Lung (tissue), 12 donors: ENCODE measurements at regions not wholly inside any gene's neighbourhood (a gene's known extent, or its start where the extent isn't known, plus 50 kb on each side); places are given as distances from the start of the nearest gene placed in this dataset. TPM values are rescaled to one million over a fixed set of nuclear protein-coding genes. Genes with fewer than 3 reads are reported as not detected.

Experiments used
- ATAC-seq: fragments of 200-7000 bp; cut with Tn5 transposase; one replicate; pipeline ENCODE4 v1.9.1; 2020; ENCODE audit warnings: moderate number of reproducible peaks; ENCODE audit not compliant: insufficient read depth, low FRiP score
- DNase-seq, 3 donors: peaks; one replicate each; pipeline ENCODE4 v3.0.0-alpha.2; 2013 to 2017
- H3K27ac ChIP-seq, 2 donors: one replicate each; pipeline ENCODE4 v1.5.1; 2013; ENCODE audit warnings: mild to moderate bottlenecking in 2 of 2, moderate library complexity in 2 of 2, control low read depth in 1 of 2, inconsistent platforms in 1 of 2, low read depth in 1 of 2, low read length in 1 of 2
- H3K27me3 ChIP-seq, 3 donors: one replicate each; pipeline ENCODE4 v1.5.1; 2013; ENCODE audit warnings: low read length in 2 of 3; ENCODE audit not compliant: control insufficient read depth in 3 of 3, insufficient read depth in 3 of 3
- H3K36me3 ChIP-seq, 4 donors: one replicate each; pipeline ENCODE4 v1.5.1; 2013; ENCODE audit warnings: low read length in 4 of 4, mild to moderate bottlenecking in 1 of 4, moderate library complexity in 1 of 4; ENCODE audit not compliant: control insufficient read depth in 4 of 4, insufficient read depth in 4 of 4
- H3K4me1 ChIP-seq, 5 donors: one replicate each; pipeline ENCODE4 v1.5.1; 2013; ENCODE audit warnings: low read length in 5 of 5, mild to moderate bottlenecking in 2 of 5, moderate library complexity in 1 of 5; ENCODE audit not compliant: control insufficient read depth in 5 of 5, insufficient read depth in 5 of 5
- H3K4me3 ChIP-seq: one replicate; pipeline ENCODE4 v1.5.1; 2013; ENCODE audit warnings: mild to moderate bottlenecking, control low read depth, moderate library complexity
- H3K9ac ChIP-seq, 2 donors: one replicate each; pipeline ENCODE4 v1.5.1; 2013; ENCODE audit warnings: low read length in 2 of 2, control low read depth in 1 of 2; ENCODE audit not compliant: insufficient read depth in 1 of 2
- H3K9me3 ChIP-seq, 4 donors: one replicate each; pipeline ENCODE4 v1.5.1; 2013; ENCODE audit warnings: low read length in 3 of 4, mild to moderate bottlenecking in 1 of 4, moderate library complexity in 1 of 4; ENCODE audit not compliant: control insufficient read depth in 4 of 4, insufficient read depth in 3 of 4
- WGBS, 2 donors: extraction: QIAGEN DNeasy Blood & Tissue Kit; methylation state at CpG; one replicate each; pipeline ENCODE4 v1.1.7; 2013; 5-methylcytosine and 5-hydroxymethylcytosine counted together
- small RNA-seq: library from RNA; depleted of rRNA; stranded (forward); fragments of <200 nt; gene quantifications from one replicate; pipeline ENCODE3, GENCODE V24; 2014; ENCODE audit warnings: low replicate concordance
- TF ChIP-seq, protein P1 (sequence below): IDR thresholded peaks from 2 replicates; pipeline ENCODE4 v1.5.1; 2012; ENCODE audit warnings: mild to moderate bottlenecking; ENCODE audit errors: control extremely low read depth, extremely low read depth
- donor health status: control.
- donor health status: control.
- donor health status: Bipolar disorder and iron deficiency.
- donor health status: healthy.
- donor health status: DM: yes; HTN: yes; CAD: no.

- Histone ChIP-seq H3K4me3 (no peak overlapping the region), H3K36me3 (no peaks in the 10 kb centered on the region), H3K4me1 (no peaks in the 10 kb centered on the region), H3K9ac (no peak overlapping the region), H3K27ac (no peak overlapping the region), H3K9me3 (peaks cover 0 to under 1% (median 0%) of the 10 kb centered on the region in 4 donors), H3K27me3 (no peaks in the 10 kb centered on the region)
- WGBS, 2 donors = 69 to 73% methylated on average over 5 of the region's 5 CpGs
- DNase-seq (no peak), ATAC-seq (no peak)
- TF ChIP-seq, protein P1, sequence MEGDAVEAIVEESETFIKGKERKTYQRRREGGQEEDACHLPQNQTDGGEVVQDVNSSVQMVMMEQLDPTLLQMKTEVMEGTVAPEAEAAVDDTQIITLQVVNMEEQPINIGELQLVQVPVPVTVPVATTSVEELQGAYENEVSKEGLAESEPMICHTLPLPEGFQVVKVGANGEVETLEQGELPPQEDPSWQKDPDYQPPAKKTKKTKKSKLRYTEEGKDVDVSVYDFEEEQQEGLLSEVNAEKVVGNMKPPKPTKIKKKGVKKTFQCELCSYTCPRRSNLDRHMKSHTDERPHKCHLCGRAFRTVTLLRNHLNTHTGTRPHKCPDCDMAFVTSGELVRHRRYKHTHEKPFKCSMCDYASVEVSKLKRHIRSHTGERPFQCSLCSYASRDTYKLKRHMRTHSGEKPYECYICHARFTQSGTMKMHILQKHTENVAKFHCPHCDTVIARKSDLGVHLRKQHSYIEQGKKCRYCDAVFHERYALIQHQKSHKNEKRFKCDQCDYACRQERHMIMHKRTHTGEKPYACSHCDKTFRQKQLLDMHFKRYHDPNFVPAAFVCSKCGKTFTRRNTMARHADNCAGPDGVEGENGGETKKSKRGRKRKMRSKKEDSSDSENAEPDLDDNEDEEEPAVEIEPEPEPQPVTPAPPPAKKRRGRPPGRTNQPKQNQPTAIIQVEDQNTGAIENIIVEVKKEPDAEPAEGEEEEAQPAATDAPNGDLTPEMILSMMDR = no peak
Observed at GRCh38 chr16:62088731-62089410, 52.6 kb upstream of the CDH8 start.

Small RNA genes in the stretch of these regions (small RNA-seq; reads per million reads assigned to genes)
- not detected for gene AC009101.1
- gene AC009161.2 = not detected
- gene AC018846.1 = not detected
- not detected for gene AC138305.3
- not detected for gene RNU6-21P
